ENCODE measurements at regions not wholly inside any gene's neighbourhood (a gene's known extent, or its start where the extent isn't known, plus 50 kb on each side); places are given as distances from the start of the nearest gene placed in this dataset.

GRCh38 chr12:88334271-88334670 lies 192.2 kb downstream of the TMTC3 start:
- 33% methylated on average over 3 of the region's 3 CpGs for WGBS (ENCODE audit: low lambda C conversion rate)
- H3K9me3 ChIP-seq (ENCODE audit: low read length), result no peaks in the 10 kb centered on the region
- intact Hi-C loops (cut with micrococcal nuclease; ENCODE audit: unreplicated experiment) (no loop called here), in situ Hi-C loops (cut with HindIII; ENCODE audit: extremely low pct_ligation_motif_present, low pct_unique_long_range_greater_than_20kb) (no loop called here)
- no peak overlapping the region for H2AFZ ChIP-seq (ENCODE audit: low read length)
- CTCF ChIA-PET (ENCODE audit: low intra/inter-chr PET ratio, low total read pairs), result no interaction called here
- ATAC-seq (no peak), DNase-seq (ENCODE audit: low spot score) (no peak), FAIRE-seq (no peak)
- no peak overlapping the region for H3K4me3 ChIP-seq (replicated peaks in 1 of 3; ENCODE audit: insufficient read depth in 1 of 3, low read depth in 2 of 3, low read length in 3 of 3)
- H3K36me3 ChIP-seq (replicated peaks in 1 of 2; ENCODE audit: control insufficient read depth in 1 of 2, insufficient read depth in 2 of 2, low read length in 2 of 2), result no peaks in the 10 kb centered on the region
- POLR2A ChIA-PET, result no interaction called here
- H3K4me2 ChIP-seq (ENCODE audit: low read depth, low read length), result no peak overlapping the region
- H3K27me3 ChIP-seq (ENCODE audit: control insufficient read depth in 1 of 2, insufficient read depth in 2 of 2, low read length in 2 of 2), result no peaks in the 10 kb centered on the region
- TF ChIP-seq ZBTB7A (CRISPR knock-in tag; IDR thresholded peaks at IDR 0.05) (no peak), ZNF407 (CRISPR knock-in tag; IDR thresholded peaks at IDR 0.05; ENCODE audit: not compliant biosample characterization) (no peak), NRL (CRISPR knock-in tag; IDR thresholded peaks at IDR 0.05; ENCODE audit: borderline replicate concordance) (no peak), IRF1 (CRISPR knock-in tag; IDR thresholded peaks at IDR 0.05; ENCODE audit: low read depth) (no peak), ATM (IDR thresholded peaks at IDR 0.05; ENCODE audit: borderline replicate concordance) (no peak), ZNF775 (CRISPR knock-in tag; IDR thresholded peaks at IDR 0.05; ENCODE audit: borderline replicate concordance) (no peak), TGIF2 (CRISPR knock-in tag; IDR thresholded peaks at IDR 0.05) (no peak), SRY (CRISPR knock-in tag; IDR thresholded peaks at IDR 0.05) (no peak), EZH2 (conservative IDR thresholded peaks at IDR 0.05; ENCODE audit: low read depth, low read length) (no peak), IKZF4 (CRISPR knock-in tag; IDR thresholded peaks at IDR 0.05; ENCODE audit: borderline replicate concordance, low read depth, not compliant biosample characterization) (no peak), ZNF709 (CRISPR knock-in tag; IDR thresholded peaks at IDR 0.05) (no peak)
- no peaks in the 10 kb centered on the region for H3K79me2 ChIP-seq (ENCODE audit: insufficient read depth, low read length)
- no TSS peak for BruUV-seq (replicated peaks)
- no peaks in the 10 kb centered on the region for H3K4me1 ChIP-seq (ENCODE audit: insufficient read depth, low read length)
- no peaks in the 10 kb centered on the region for H4K20me1 ChIP-seq (ENCODE audit: insufficient read depth, low read length)
- H3K27ac ChIP-seq (ENCODE audit: extremely low read length, insufficient read depth, low read length), result no peak overlapping the region
- no peak overlapping the region for H3K9ac ChIP-seq (ENCODE audit: insufficient read depth, low read depth, low read length)
